HG02588 (cell line): ENCODE measurements at regions not wholly inside any gene's neighbourhood (a gene's known extent, or its start where the extent isn't known, plus 50 kb on each side); places are given as distances from the start of the nearest gene placed in this dataset.

Experiments
- ATAC-seq: cut with Tn5 transposase; IDR thresholded peaks from one replicate; pipeline ENCODE4 v1.9.1; 2021; ENCODE audit warnings: mild to moderate bottlenecking, moderate library complexity; ENCODE audit not compliant: unreplicated experiment

GRCh38 chr11:130769782-130770535 is 146.3 kb downstream of the SNX19 start:
- ATAC-seq, result no peak

GRCh38 chr11:130771708-130772107 is 144.6 kb downstream of the SNX19 start:
- no peak for ATAC-seq

DNA sequence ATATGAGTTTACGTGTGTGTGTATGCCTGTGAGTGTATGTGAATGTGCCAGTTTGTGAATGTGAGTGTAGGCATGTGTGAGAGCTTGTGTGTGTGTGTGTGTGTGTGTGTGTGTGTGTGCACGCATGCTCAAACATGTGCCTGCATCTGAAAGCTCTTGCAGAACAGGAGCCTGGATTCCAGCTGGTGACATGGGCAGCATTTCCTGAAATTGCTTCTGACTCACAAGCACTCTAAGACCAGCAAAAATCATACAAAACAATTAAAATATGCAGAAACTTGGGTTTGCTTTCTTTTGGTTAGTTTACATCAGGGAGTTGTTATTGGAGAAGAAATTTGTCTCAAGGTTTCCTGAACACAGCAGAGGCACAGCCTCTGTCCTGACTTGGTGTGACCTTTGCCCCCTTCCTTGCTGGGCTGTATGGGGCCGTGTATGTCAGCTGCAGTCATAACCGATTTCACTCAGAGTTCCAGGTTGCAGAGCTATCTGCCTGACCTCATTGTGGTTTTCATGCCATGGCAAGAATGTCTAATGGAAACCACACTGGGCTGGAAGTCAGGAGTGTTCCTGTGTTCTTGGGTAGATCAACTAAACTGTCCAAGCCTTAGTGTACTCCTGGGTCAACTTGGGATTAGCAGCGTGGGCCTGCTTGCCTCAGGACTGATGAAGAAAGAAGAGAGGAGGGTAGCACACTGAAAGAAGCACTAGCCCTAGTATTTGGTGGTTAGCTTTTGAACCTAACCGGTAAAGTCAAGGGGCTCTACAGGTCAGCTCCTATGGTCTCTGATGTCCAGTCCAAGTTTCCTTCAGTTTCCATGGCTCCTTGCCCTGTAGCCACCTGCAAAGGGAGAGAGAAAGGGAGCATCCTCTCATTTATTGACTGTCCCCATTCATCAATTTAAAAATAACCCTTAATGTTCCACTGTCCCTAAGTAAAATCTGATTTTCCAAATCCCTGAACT is 143.7 kb downstream of the SNX19 start:
- no peak for ATAC-seq

DNA sequence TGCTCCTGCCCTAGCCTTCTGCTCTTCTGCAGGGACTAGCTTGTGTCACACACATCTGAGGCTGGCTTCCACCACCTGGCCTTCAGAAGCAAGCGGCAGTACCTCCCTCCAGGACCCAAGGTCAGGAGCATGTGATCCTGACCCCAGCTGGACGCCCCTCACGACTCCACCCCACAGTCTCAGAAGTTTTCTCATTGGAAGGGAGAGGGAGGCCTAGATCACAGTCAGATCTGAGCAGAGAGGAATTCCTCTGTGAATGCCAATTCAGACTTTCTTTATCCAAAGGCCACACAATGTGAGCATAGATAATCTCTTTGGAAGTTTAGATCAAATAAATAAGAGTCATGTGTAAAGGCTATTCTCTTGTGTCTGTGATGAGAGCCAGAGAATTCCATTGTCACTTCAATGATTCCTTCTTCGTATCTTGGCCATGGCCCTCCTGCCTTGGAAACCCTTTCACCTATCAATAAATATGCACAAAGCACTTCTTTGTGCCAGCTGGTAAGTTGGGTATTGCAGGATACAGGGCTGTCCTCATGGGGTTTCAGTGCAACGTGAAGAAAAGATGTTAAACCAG is 142.9 kb downstream of the SNX19 start:
- no peak for ATAC-seq

DNA sequence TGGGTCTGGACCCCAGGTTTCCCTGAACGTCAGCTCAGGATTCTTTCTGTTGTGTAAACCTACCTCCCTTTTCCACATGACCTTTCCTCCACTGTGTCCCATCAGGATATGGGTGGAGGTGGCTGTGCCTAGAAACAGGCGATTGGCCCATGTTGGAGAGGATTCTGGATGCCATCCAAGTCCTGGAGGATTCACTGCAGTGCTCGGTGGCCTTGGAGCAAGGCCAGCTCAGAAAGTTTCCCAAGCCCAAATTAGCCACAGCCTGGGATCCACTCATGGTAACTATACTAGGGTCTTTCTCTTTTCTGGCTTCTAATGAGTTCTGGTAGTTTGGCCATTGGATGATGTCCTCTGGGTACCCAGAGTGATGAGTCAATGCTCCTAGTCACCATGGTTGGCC is 141.6 kb downstream of the SNX19 start:
- no peak for ATAC-seq

DNA sequence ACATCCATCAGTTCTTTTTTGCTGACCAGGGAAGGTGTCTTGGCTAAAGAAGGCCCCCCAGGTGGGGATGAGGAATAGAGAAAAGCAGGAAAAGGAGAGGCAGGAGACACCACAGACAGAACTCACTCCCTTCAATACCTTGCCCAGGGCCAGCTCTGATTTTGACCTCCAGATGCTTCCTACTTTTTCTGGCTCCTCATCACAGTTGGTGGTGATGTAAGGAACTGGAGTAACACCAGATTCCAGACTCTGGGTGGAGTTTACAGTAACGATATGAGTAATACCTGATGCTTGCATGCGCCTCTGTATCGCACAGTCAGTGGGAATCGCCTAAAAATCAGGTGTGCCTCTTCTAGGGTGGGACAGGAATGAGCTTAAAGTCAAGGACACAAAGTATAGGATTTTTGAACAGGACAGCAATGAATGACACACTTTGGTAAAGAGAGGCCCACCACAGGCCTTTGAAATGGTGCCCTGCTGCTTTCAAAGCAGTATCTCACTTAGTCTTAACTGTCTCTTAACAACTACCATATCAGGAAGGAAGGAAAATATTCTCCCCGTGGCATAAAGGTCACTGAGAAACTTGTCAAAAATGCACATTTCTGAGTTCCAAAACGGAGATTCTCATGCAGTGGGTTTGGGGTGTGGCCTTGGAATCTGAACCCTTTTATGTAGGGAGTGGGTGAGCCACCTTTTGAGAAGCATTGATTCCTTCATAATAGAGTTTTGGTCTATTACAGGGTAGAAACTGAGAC is 140.8 kb downstream of the SNX19 start:
- ATAC-seq, result no peak

GRCh38 chr11:130776061-130776419 is 140.2 kb downstream of the SNX19 start:
- ATAC-seq, result no peak

GRCh38 chr11:130778026-130778425 is 138.3 kb downstream of the SNX19 start:
- ATAC-seq, result no peak

- no peak for ATAC-seq
Observed at GRCh38 chr11:130778705-130779104, 137.6 kb downstream of the SNX19 start.

- ATAC-seq, result no peak
Observed at GRCh38 chr11:130779267-130779666, 137.0 kb downstream of the SNX19 start.

GRCh38 chr11:130779943-130780342 is 136.3 kb downstream of the SNX19 start:
- no peak for ATAC-seq

DNA sequence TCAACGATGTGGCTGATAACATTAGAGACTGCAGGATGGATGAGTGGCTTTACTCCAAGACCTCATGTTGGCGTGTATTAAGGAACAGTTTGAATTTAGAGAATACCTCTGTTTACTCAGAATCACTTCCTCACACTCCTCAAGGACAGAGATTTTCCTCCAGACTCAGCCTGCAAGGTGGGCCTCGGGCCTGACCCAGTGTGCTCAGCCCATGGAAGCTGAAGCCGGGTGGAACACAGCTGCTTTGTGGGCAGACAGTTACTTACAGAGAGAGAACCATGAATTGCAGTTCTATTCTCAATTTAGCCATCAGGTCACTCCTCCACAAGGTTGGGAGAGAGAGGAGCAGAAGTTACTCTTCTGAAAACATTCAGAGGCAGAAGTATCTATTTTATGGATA is 135.8 kb downstream of the SNX19 start:
- no peak for ATAC-seq

DNA sequence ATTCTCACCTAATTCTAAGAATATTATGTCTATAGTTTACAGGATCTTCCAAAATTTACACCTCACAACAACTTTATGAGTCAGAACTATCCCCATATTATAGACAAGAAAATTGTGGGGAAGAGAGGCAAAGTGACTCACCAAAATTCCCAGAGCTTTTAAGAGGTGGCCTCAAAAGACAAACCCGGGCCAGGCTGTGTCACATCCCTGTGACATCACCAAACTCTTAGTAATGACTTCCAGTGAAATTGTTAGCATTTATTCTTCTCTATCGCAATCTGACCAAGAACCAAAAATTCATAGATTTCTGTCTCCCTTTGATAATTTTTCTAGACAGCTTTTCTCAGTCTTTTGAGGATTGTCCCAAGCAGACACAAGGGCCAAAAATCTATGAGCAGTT is 134.3 kb downstream of the SNX19 start:
- no peak for ATAC-seq

GRCh38 chr11:130782361-130783222 is 133.7 kb downstream of the SNX19 start:
- ATAC-seq, result no peak

DNA sequence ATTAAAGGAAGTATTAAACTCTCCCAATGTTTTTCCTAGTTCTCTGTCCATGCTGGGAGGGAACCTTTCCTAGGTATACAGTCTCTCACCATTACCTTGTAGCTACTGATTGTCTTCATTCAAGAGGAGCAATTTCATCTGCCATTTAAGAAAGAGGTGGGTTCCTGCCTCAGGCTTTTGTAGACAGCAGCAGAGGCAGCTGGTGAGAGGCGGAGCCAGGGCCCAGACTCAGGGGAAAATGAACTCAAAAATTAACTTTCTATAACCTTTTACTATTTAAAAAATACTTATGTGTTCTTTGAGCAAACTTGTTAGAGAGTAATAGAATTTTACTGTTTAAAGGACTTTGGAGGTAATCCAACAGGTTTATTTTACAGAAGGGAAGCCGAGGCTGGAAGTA is 133.0 kb downstream of the SNX19 start:
- no peak for ATAC-seq

DNA sequence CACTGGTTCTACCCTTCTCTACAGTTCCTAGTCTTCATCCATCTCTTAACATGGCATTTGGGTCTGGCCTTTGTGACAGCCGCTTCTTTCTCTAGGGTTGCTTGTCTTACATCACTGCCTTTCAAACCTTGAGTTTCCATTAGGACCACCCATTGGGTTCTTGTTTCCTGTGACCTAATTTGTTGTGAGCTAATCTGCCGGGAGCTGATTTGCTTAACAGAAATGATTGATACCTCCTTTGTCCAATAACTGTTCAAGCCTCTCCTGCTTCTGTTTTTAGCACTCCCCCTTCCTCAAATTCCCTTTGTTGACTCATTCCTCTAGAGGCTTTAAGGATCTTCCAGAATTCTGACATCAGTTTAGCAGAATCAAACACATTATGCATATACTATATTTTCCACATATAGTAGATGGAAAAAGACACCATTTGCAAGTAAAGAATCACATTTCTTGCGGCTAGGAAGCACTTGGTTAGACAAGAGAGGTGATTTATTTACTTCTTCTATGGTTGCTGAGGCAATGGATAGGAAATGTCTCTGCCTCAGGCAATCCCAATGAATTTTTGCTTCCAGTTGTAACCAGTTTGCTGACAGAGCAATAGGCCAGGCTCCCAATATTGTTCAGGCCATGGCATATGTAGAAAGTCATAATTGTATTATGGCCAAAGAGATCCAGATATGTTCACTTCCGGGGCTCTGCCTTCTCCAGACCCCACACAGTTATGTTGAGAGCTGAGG is 130.7 kb downstream of the SNX19 start:
- no peak for ATAC-seq

- ATAC-seq, result no peak
Observed at GRCh38 chr11:130786586-130786985, 129.7 kb downstream of the SNX19 start.

GRCh38 chr11:130787092-130787616 is 129.1 kb downstream of the SNX19 start:
- no peak for ATAC-seq

GRCh38 chr11:130787973-130788570 is 128.2 kb downstream of the SNX19 start:
- ATAC-seq, result no peak
